ENCODE measurements at regions not wholly inside any gene's neighbourhood (a gene's known extent, or its start where the extent isn't known, plus 50 kb on each side); places are given as distances from the start of the nearest gene placed in this dataset.

DNA sequence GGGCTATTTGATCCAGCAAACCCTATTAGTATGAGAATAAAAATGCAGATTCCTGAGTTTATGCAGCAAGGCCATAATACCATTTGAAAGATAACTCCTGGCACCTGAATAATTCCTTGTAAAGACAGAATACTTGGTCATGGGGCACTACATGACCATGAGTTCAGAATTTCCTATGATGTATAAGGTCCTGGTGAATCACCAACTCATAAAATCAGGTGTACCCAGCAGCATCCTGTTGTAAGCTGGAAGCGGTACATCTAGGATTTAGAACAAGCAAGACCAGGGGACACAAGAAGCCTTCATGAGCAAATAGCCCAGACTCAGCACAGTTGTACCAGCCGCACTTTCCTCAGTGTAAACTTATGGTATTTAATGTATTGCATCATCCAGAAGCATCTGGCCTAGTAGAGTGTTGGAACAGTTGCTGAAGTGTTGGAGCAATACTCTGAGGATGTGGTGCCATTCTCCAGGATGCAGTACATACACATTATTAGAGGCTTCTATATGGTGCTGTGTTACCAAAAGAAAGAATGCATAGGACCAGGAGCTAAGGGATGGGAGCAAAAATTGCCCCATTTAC, 233.4 kb downstream of the SQOR start:
- TF ChIP-seq RAD21 (IDR thresholded peaks at IDR 0.05; ENCODE audit: low read depth) (no peak), TEAD4 (IDR thresholded peaks at IDR 0.05) (no peak), MAX (IDR thresholded peaks at IDR 0.05) (no peak), REST (IDR thresholded peaks at IDR 0.05; ENCODE audit: low read depth) (no peak)
